HG03432 (cell line): ENCODE measurements at regions not wholly inside any gene's neighbourhood (a gene's known extent, or its start where the extent isn't known, plus 50 kb on each side); places are given as distances from the start of the nearest gene placed in this dataset.
A peak's percentile ranks its signal among the peaks of the same experiment; 100 is the strongest.

Experiments
- ATAC-seq: cut with Tn5 transposase; IDR thresholded peaks from one replicate; pipeline ENCODE4 v1.9.1; 2021; ENCODE audit warnings: mild to moderate bottlenecking, moderate library complexity; ENCODE audit not compliant: unreplicated experiment

- ATAC-seq, result no peak
Measured at GRCh38 chr2:57862153-57862552, 184.5 kb upstream of the VRK2 start.

- ATAC-seq, result no peak
Measured at GRCh38 chr2:57862727-57863126, 183.9 kb upstream of the VRK2 start.

DNA sequence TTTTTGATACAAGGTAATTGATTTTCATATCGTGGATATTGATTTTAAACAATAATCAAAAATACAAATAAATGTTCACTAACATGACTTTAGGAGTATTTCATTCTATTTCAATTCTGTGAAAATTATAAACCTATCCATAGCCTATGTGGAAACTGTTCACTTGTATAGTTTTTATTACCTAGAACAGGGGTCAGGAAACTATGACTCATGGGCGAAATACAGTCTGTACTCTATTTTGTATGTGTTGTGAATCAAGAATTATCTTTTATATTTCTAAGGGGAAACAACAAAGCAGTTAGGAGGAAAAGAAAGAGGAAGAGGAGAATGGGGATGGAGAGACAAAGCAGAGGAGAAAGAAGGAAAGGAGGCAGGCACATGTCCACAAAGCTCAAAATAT, 181.7 kb upstream of the VRK2 start:
- no peak for ATAC-seq

DNA sequence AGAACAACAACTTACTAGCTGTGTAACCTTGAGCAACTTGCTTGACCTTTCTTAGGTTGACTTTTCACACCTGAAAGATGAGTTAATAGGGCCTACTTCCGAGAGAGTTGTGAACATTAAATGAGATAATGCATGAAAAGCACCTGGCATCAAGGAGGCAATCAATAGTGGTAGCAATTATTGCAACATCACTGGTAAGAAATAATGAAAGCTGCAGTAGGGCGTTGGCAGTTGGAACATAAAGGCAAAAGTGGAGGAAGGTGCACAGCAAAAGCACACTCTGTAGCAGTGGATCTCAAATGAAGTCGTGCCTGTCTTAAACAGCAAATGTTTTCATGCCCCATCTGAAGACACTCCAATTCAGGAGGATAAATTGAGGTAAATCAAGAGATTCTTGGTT, 178.9 kb upstream of the VRK2 start:
- no peak for ATAC-seq

DNA sequence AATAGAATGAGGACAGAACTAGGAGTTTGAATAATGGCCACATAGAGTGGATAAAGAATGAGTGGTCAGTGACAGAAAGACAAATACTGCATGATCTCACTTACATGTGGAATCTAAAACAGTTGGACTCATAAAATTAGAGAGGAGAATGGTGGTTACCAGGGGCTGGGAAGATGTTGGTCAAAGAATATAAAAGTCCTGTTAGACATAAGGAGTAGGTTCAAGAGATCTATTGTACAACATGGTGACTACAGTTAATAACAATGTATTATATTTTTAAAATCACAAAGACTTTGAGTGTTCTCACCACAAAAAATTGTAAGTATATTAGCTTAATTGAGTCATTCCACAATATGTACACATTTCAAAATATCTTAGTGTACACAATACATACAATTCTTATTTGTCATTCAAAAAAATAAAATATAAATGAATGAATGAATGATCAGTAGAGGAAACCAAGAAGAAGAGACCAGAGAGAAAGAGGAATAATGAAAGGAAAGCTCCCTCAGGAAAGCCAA, 177.9 kb upstream of the VRK2 start:
- no peak for ATAC-seq

GRCh38 chr2:57869758-57870344, 176.8 kb upstream of the VRK2 start:
- ATAC-seq, result no peak

DNA sequence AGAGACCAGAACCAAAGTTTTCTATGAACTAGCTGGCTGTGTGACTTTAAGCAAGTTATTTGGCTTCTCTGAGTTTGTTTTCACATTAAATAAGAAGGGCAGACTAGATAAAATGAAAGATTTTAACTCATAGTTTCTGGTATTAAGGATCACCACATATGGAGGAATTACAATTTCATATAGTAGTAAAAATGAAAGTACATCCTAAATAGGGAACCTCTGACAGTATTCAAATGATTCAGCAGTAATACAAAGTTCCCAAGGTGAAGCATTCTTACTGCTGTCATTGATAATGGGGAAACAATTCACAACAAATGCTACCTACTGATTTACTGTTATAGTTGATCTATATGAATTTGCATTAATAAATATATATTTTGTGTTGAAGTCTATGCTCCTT, 170.3 kb upstream of the VRK2 start:
- ATAC-seq, result peak; percentile 76

GRCh38 chr2:57877811-57878170, 168.8 kb upstream of the VRK2 start:
- no peak for ATAC-seq

- ATAC-seq, result no peak
Measured at GRCh38 chr2:57878171-57878865, 168.3 kb upstream of the VRK2 start.

DNA sequence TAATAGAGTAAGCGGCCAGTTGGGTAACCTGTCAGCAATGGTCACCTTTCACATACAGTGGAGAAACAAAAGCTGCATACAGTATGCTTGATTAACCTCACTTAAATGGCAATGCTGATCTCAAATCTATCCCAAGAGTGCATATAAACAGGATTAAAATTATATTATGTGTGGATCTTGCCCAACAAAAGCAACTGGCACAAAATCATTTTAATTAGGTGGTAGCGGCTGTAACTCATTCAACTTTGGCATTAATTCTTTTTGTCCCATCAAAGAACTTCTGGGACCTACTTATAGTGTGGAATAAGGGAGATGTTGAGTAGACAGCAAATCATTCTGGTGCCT, 167.8 kb upstream of the VRK2 start:
- no peak for ATAC-seq

DNA sequence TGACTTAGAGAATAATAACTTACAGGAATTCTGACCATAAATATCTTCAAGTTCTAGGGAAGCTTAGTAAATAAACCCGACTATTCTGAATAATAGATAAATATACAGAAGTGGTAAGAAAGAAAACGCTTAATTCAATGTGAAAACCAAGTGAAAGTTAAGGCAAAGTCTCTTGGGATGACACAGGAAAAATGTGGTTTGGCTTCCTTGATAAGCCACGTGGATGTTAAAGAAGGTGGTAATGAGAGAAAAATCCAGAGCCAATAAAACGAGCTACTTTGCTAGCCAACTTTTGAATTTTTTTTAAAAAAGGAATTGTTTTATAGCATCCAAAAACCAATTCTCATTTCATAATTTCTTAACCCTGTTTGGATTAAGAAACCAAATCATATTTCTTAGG, 166.2 kb upstream of the VRK2 start:
- ATAC-seq, result no peak

- no peak for ATAC-seq
Measured at GRCh38 chr2:57880967-57881366, 165.6 kb upstream of the VRK2 start.

GRCh38 chr2:57881998-57882888, 164.4 kb upstream of the VRK2 start:
- ATAC-seq, result no peak

DNA sequence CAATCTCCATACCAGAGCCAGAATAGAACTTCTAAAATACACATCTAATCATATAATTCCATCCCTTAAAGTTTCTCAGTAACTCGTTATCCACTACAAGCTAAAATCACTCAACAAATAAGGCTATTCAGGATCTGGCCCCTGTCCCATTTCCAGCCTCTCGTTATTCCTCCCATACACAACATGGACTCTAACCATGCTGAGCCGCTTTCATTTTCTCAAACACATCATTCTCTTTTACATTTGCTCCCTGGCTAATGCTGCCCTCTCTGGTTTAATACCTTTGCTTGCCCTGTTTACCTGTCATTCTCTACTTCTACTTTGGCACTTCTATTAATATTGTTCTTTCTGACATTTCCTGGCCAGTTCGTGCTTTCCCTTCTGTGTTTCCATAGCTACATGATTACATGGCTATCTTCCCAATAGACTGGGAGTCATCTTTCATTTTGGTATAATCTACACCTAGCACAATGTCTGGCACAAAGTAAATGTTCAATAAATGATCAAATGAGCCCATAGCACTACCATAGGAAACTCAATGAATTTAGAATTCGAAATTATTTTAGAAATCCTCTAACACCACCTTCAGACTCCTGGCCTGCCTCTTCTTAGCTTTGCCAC, 163.6 kb upstream of the VRK2 start:
- no peak for ATAC-seq

GRCh38 chr2:57884281-57884680, 162.3 kb upstream of the VRK2 start:
- ATAC-seq, result no peak

DNA sequence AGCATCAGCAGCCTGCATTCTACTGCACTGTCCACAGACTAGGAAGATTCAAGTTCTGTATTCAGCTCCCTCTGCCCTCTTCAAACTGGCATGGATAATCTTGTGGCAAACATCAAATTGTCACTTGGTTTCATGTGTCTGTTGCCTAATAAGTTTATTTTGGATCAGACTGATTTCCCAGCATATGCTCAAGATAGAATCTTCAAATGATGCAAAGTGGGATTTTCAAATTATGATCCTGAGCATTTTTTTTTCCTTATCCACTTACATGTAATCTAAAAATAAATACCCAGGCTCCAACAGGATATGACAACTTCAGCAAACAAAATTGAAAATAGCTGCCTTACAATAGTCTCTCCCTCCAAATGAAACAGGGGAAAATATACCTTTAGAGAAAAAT, 160.9 kb upstream of the VRK2 start:
- no peak for ATAC-seq

DNA sequence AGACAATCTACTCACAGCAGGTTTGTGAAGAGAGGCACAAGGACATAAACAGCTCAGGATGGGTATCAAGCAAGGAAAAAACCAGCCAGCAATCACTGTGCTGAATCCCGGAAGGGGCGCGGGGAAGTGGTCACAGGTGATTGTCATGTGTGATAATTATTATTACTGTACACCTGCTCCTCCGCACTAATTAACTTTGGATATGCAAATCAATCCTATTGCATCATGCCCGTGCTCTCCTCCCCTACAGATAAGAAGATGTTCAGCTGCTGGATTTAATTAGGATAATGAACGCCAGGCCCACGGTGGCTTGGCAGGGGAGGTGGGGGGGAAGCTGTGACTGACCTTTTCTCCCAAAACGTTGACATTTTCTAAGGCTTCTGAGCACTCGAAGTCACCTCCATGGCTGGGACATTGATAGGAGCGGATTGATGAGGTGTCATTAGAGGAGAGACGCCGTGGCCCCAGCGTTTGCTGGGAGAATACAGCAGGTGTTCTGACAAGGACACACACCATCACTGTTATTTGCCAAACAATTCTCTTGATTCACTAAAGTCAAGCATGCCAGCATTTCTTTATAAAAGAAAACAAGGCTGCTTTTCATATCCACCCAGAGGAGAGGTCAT, 160.3 kb upstream of the VRK2 start:
- ATAC-seq, result no peak

DNA sequence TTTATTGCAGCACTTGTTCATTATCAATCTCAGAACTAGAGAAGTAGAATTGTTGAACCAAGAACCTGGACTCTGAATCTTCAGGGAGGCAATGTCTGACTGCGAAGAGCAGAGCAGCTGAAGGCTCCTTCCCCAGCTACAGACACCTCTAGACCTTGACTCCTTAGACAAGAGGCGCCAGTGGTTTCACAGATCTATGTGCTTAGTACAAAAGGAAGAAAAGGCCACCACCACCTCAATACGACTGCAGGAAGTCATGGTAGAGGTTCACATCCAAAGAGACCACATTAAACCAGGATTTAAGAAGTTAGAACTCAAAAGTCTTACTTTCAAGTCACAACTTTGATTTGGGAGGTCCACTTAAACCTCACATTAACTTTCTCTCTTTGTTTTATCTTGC, 158.1 kb upstream of the VRK2 start:
- ATAC-seq, result no peak

- ATAC-seq, result peak; percentile 53
Measured at GRCh38 chr2:57890464-57890863, 156.1 kb upstream of the VRK2 start.

DNA sequence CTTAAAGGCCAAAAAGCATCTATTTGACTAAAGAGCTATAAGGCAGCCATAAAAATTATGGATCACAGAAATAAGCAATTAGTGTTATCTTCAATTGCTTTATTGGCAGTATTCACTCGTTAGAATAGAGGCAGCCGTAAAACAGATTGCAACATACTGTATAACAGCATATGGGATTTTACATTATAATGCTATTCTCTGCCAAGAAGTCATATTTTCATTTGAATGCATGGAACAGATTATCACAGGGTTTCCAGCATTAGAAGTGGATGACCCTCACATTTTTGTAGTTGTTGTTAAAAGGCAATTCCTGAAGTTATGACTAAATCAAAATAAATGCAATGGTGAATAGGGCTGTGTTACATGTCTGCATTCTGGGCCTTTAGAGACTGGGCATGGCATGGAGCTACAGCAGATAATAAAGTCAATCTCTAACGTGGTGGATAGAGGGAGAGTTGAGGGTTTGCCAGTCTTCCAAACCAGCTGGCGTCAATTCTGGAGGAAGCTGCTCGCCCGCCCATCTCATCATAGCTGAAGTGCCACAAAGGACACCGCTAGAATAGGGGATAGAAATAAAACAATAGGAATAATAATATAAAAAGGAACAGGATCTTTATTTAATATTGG, 155.4 kb upstream of the VRK2 start:
- no peak for ATAC-seq

GRCh38 chr2:57892920-57893319, 153.7 kb upstream of the VRK2 start:
- peak; percentile 86 for ATAC-seq
